ENCODE measurements at regions not wholly inside any gene's neighbourhood (a gene's known extent, or its start where the extent isn't known, plus 50 kb on each side); places are given as distances from the start of the nearest gene placed in this dataset.

- TF ChIP-seq CTCF (IDR thresholded peaks at IDR 0.05), result no peak
- no peak for TF ChIP-seq POLR2A (IDR thresholded peaks at IDR 0.05)
- TF ChIP-seq POLR2AphosphoS5 (IDR thresholded peaks at IDR 0.05), result no peak
These were observed 135.2 kb downstream of the RFPL4B start for GRCh38 chr6:112482373-112482772.
